ENCODE measurements at regions not wholly inside any gene's neighbourhood (a gene's known extent, or its start where the extent isn't known, plus 50 kb on each side); places are given as distances from the start of the nearest gene placed in this dataset.
A peak's percentile ranks its signal among the peaks of the same experiment; 100 is the strongest.

GRCh38 chr3:18747383-18747782, 322.2 kb upstream of the SATB1 start:
- no peak for TF ChIP-seq GATA3 (IDR thresholded peaks at IDR 0.05; ENCODE audit: low read depth, low read length)
- TF ChIP-seq GATA2 (IDR thresholded peaks at IDR 0.05; ENCODE audit: low read depth, low read length) = no peak

GRCh38 chr3:18745472-18745871, 320.3 kb upstream of the SATB1 start:
- no peak for TF ChIP-seq GATA3 (IDR thresholded peaks at IDR 0.05; ENCODE audit: low read depth, low read length)
- TF ChIP-seq GATA2 (IDR thresholded peaks at IDR 0.05; ENCODE audit: low read depth, low read length) = no peak

GRCh38 chr3:18744472-18744871, 319.3 kb upstream of the SATB1 start:
- TF ChIP-seq GATA2 (IDR thresholded peaks at IDR 0.05; ENCODE audit: low read depth, low read length) (0 out of 2 replicates have a peak, but pooled peaks have one; percentile 10), GATA3 (IDR thresholded peaks at IDR 0.05; ENCODE audit: low read depth, low read length) (peak; percentile 47)

GRCh38 chr3:18743761-18744160, 318.6 kb upstream of the SATB1 start:
- TF ChIP-seq GATA2 (IDR thresholded peaks at IDR 0.05; ENCODE audit: low read depth, low read length) (no peak), GATA3 (IDR thresholded peaks at IDR 0.05; ENCODE audit: low read depth, low read length) (no peak)

- TF ChIP-seq GATA3 (IDR thresholded peaks at IDR 0.05; ENCODE audit: low read depth, low read length) (no peak), GATA2 (IDR thresholded peaks at IDR 0.05; ENCODE audit: low read depth, low read length) (no peak)
Observed at GRCh38 chr3:18740631-18741583, 315.8 kb upstream of the SATB1 start.

GRCh38 chr3:18739099-18739433, 313.9 kb upstream of the SATB1 start:
- no peak for TF ChIP-seq GATA2 (IDR thresholded peaks at IDR 0.05; ENCODE audit: low read depth, low read length)
- no peak for TF ChIP-seq GATA3 (IDR thresholded peaks at IDR 0.05; ENCODE audit: low read depth, low read length)

- TF ChIP-seq GATA3 (IDR thresholded peaks at IDR 0.05; ENCODE audit: low read depth, low read length) (no peak), GATA2 (IDR thresholded peaks at IDR 0.05; ENCODE audit: low read depth, low read length) (no peak)
Observed at GRCh38 chr3:18738393-18739098, 313.4 kb upstream of the SATB1 start.

GRCh38 chr3:18735005-18735404, 309.9 kb upstream of the SATB1 start:
- no peak for TF ChIP-seq GATA2 (IDR thresholded peaks at IDR 0.05; ENCODE audit: low read depth, low read length)
- 0 out of 2 replicates have a peak, but pooled peaks have one; percentile 20 for TF ChIP-seq GATA3 (IDR thresholded peaks at IDR 0.05; ENCODE audit: low read depth, low read length)

GRCh38 chr3:18734309-18734708, 309.2 kb upstream of the SATB1 start:
- no peak for TF ChIP-seq GATA3 (IDR thresholded peaks at IDR 0.05; ENCODE audit: low read depth, low read length)
- no peak for TF ChIP-seq GATA2 (IDR thresholded peaks at IDR 0.05; ENCODE audit: low read depth, low read length)

GRCh38 chr3:18732474-18732873, 307.3 kb upstream of the SATB1 start:
- TF ChIP-seq GATA2 (IDR thresholded peaks at IDR 0.05; ENCODE audit: low read depth, low read length) = no peak
- no peak for TF ChIP-seq GATA3 (IDR thresholded peaks at IDR 0.05; ENCODE audit: low read depth, low read length)

GRCh38 chr3:18730491-18730890, 305.4 kb upstream of the SATB1 start:
- TF ChIP-seq GATA2 (IDR thresholded peaks at IDR 0.05; ENCODE audit: low read depth, low read length) = no peak
- TF ChIP-seq GATA3 (IDR thresholded peaks at IDR 0.05; ENCODE audit: low read depth, low read length) = no peak

- no peak for TF ChIP-seq GATA3 (IDR thresholded peaks at IDR 0.05; ENCODE audit: low read depth, low read length)
- no peak for TF ChIP-seq GATA2 (IDR thresholded peaks at IDR 0.05; ENCODE audit: low read depth, low read length)
Observed at GRCh38 chr3:18729671-18730070, 304.5 kb upstream of the SATB1 start.

GRCh38 chr3:18725668-18726407, 300.7 kb upstream of the SATB1 start:
- TF ChIP-seq GATA3 (IDR thresholded peaks at IDR 0.05; ENCODE audit: low read depth, low read length) (no peak), GATA2 (IDR thresholded peaks at IDR 0.05; ENCODE audit: low read depth, low read length) (no peak)

GRCh38 chr3:18724456-18724855, 299.3 kb upstream of the SATB1 start:
- no peak for TF ChIP-seq GATA2 (IDR thresholded peaks at IDR 0.05; ENCODE audit: low read depth, low read length)
- no peak for TF ChIP-seq GATA3 (IDR thresholded peaks at IDR 0.05; ENCODE audit: low read depth, low read length)

All from SH-SY5Y (cell line).